ENCODE measurements at regions not wholly inside any gene's neighbourhood (a gene's known extent, or its start where the extent isn't known, plus 50 kb on each side); places are given as distances from the start of the nearest gene placed in this dataset.
A peak's percentile ranks its signal among the peaks of the same experiment; 100 is the strongest.

DNA sequence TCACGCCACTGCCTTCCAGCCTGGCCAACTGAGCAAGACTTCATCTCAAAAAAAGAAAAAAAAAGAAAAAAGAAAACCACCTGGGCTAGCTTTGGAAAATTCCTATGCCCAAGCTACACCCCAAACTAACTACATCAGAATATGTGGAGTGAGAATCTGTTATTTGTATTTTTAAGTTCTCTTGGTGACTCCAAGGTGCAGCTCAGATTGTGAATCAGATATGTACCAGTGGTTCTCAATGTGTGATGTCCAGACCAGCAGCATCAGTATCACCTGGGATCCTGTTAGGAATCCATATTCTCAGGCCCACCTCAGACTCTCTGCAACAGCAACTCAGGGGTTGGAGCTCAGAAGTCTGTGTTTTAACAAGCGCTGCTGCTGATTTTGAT, 376.8 kb downstream of the EDEM1 start:
- TF ChIP-seq CTCF (IDR thresholded peaks at IDR 0.05): no peak

DNA sequence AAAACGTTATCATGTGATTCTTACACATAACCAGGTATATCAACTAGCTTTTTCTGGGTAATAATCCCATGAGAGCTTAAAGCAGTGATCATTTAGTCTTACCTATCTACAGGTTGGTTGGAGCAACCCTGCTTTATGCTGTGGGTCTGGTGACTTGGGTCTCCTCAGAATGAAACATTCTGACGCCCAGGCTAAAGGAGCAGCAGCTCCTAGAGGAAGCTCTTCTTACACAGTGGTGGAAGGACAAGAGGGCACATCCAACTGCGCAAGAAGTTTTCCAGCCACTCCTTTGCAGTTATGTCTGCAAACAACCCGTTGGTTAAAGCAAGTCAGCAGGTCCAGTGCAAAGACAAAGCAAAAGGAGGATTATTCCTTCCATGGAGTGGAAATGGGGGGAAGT, 377.5 kb downstream of the EDEM1 start:
- Histone ChIP-seq H3K4me3 (no peak overlapping the region), H3K27me3 (no peaks in the 10 kb centered on the region), H3K36me3 (no peaks in the 10 kb centered on the region), H3K4me1 (no peaks in the 10 kb centered on the region), H3K9me3 (peaks cover 0 to 7% of the 10 kb centered on the region in 2 donors), H3K27ac (no peak overlapping the region)
- intact Hi-C loops (cut with DNase I): no loop called here
- DNase-seq (no peak), ATAC-seq (no peak)
- TF ChIP-seq CTCF (IDR thresholded peaks at IDR 0.05): no peak

More for the DNA sequence above, 376.8 kb downstream of the EDEM1 start:
- no peaks in the 10 kb centered on the region for H3K4me1 ChIP-seq
- no peak for DNase-seq
- ATAC-seq: no peak
- no peak overlapping the region for H3K27ac ChIP-seq
- no peaks in the 10 kb centered on the region for H3K36me3 ChIP-seq
- no peak overlapping the region for H3K4me3 ChIP-seq
- no peaks in the 10 kb centered on the region for H3K27me3 ChIP-seq
- peaks cover 0 to 7% of the 10 kb centered on the region in 2 donors for H3K9me3 ChIP-seq
- intact Hi-C loops (cut with DNase I): no loop called here

- intact Hi-C loops (cut with DNase I): no loop called here
- no peak for ATAC-seq
These were observed 379.6 kb downstream of the EDEM1 start for GRCh38 chr3:5567113-5567512.

DNA sequence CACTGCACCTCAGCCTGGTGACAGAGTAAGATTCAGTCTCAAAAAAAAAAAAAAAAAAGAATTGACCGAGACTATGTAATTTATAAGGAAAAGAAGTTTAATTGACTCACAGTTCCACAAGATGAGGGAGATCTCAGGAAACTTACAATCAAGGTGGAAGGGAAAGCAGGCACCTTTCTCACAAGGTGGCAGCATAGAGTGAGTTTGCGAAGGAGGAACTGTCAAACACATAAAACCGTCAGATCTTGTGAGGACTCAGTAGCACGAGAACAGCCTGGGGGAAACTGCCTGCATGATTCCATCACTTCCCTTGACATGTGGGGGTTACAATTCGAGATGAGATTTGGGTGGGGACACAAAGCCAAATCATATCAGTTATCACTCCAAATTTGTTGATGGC, 380.9 kb downstream of the EDEM1 start:
- Histone ChIP-seq H3K36me3 (no peaks in the 10 kb centered on the region), H3K4me3 (no peak overlapping the region), H3K4me1 (no peaks in the 10 kb centered on the region), H3K27me3 (no peaks in the 10 kb centered on the region), H3K27ac (no peak overlapping the region), H3K9me3 (peaks cover 0 to 7% of the 10 kb centered on the region in 2 donors)
- intact Hi-C loops (cut with DNase I): no loop called here
- no peak for ATAC-seq
- DNase-seq: peak in 1 of 4 donors; percentile 1
- TF ChIP-seq CTCF (IDR thresholded peaks at IDR 0.05): no peak

More at GRCh38 chr3:5567113-5567512, 379.6 kb downstream of the EDEM1 start:
- Histone ChIP-seq H3K4me1 (no peaks in the 10 kb centered on the region), H3K9me3 (peaks cover 0 to 7% of the 10 kb centered on the region in 2 donors), H3K4me3 (no peak overlapping the region), H3K36me3 (no peaks in the 10 kb centered on the region), H3K27ac (no peak overlapping the region), H3K27me3 (no peaks in the 10 kb centered on the region)
- DNase-seq: no peak
- TF ChIP-seq CTCF (IDR thresholded peaks at IDR 0.05): no peak

- intact Hi-C loops (cut with DNase I): no loop called here
- Histone ChIP-seq H3K9me3 (peaks cover 0 to 7% of the 10 kb centered on the region in 2 donors), H3K27me3 (no peaks in the 10 kb centered on the region), H3K27ac (no peak overlapping the region), H3K4me3 (no peak overlapping the region), H3K4me1 (no peaks in the 10 kb centered on the region), H3K36me3 (no peaks in the 10 kb centered on the region)
- ATAC-seq (no peak), DNase-seq (no peak)
- TF ChIP-seq CTCF (IDR thresholded peaks at IDR 0.05): no peak
These were observed 381.6 kb downstream of the EDEM1 start for GRCh38 chr3:5569152-5569551.
